H9 (cell line): ENCODE measurements at regions not wholly inside any gene's neighbourhood (a gene's known extent, or its start where the extent isn't known, plus 50 kb on each side); places are given as distances from the start of the nearest gene placed in this dataset.

Source experiments
- DNase-seq: peaks from one replicate; pipeline ENCODE4 v3.0.0-alpha.2; 2017
- H2AFZ ChIP-seq: one replicate; pipeline ENCODE4 v1.6.1; 2013; ENCODE audit warnings: mild to moderate bottlenecking, low read length, control low read depth, moderate library complexity
- H2AK5ac ChIP-seq: 2 replicates; pipeline ENCODE4 v1.6.1; 2013; ENCODE audit warnings: low read length, control low read depth, mixed read lengths; ENCODE audit not compliant: insufficient read length
- H2BK120ac ChIP-seq: one replicate; pipeline ENCODE4 v1.6.1; 2013; ENCODE audit warnings: low read depth, mild to moderate bottlenecking, low read length, control low read depth, inconsistent platforms; ENCODE audit not compliant: poor library complexity, severe bottlenecking
- H2BK12ac ChIP-seq: 2 replicates; pipeline ENCODE4 v1.6.1; 2013; ENCODE audit warnings: low read length, control low read depth, mixed read lengths, low read depth; ENCODE audit not compliant: insufficient read length
- H2BK15ac ChIP-seq: 2 replicates; pipeline ENCODE4 v1.6.1; 2013; ENCODE audit warnings: low read depth, low read length, control low read depth
- H2BK20ac ChIP-seq: one replicate; pipeline ENCODE4 v1.6.1; 2013; ENCODE audit warnings: low read depth, mild to moderate bottlenecking, low read length, control low read depth, inconsistent platforms; ENCODE audit not compliant: poor library complexity, severe bottlenecking
- H2BK5ac ChIP-seq: 2 replicates; pipeline ENCODE4 v1.6.1; 2013; ENCODE audit warnings: low read length, control low read depth, mixed read lengths; ENCODE audit not compliant: insufficient read length
- H3K14ac ChIP-seq: 2 replicates; pipeline ENCODE4 v1.6.1; 2013; ENCODE audit warnings: low read length, control low read depth; ENCODE audit not compliant: insufficient read depth
- H3K18ac ChIP-seq: 2 replicates; pipeline ENCODE4 v1.6.1; 2013; ENCODE audit warnings: low read depth, mild to moderate bottlenecking, mixed read lengths, low read length, control low read depth; ENCODE audit not compliant: insufficient read length
- H3K23ac ChIP-seq: 2 replicates; pipeline ENCODE4 v1.6.1; 2013; ENCODE audit warnings: low read length, control low read depth, mixed read lengths, low read depth; ENCODE audit not compliant: insufficient read length
- H3K23me2 ChIP-seq: 2 replicates; pipeline ENCODE4 v1.6.1; 2013; ENCODE audit warnings: low read depth, mild to moderate bottlenecking, mixed read lengths, low read length, control low read depth; ENCODE audit not compliant: insufficient read length, poor library complexity, severe bottlenecking
- H3K27ac ChIP-seq: 2 replicates; pipeline ENCODE4 v1.5.1; 2013; ENCODE audit warnings: low read length, control low read depth, mixed read lengths, low read depth; ENCODE audit not compliant: insufficient read length
- H3K27me3 ChIP-seq: 2 replicates; pipeline ENCODE4 v1.6.1; 2013; ENCODE audit warnings: low read length, control low read depth, inconsistent platforms; ENCODE audit not compliant: insufficient read depth
- H3K4ac ChIP-seq: 2 replicates; pipeline ENCODE4 v1.6.1; 2013; ENCODE audit warnings: low read depth, mild to moderate bottlenecking, control low read depth, inconsistent platforms, low read length, moderate library complexity
- H3K4me1 ChIP-seq: 2 replicates; pipeline ENCODE4 v1.6.1; 2013; ENCODE audit warnings: low read length, control low read depth, inconsistent platforms; ENCODE audit not compliant: insufficient read depth
- H3K4me2 ChIP-seq: 2 replicates; pipeline ENCODE4 v1.6.1; 2013; ENCODE audit warnings: low read length, control low read depth, mixed read lengths; ENCODE audit not compliant: insufficient read length, insufficient read depth
- H3K56ac ChIP-seq: 2 replicates; pipeline ENCODE4 v1.6.1; 2013; ENCODE audit warnings: low read depth, mild to moderate bottlenecking, mixed read lengths, low read length, control low read depth; ENCODE audit not compliant: insufficient read length
- H3K79me1 ChIP-seq: 2 replicates; pipeline ENCODE4 v1.6.1; 2013; ENCODE audit warnings: low read depth, mild to moderate bottlenecking, moderate library complexity, low read length, control low read depth, inconsistent platforms; ENCODE audit not compliant: insufficient read depth, poor library complexity, severe bottlenecking
- H3K79me2 ChIP-seq: 2 replicates; pipeline ENCODE4 v1.6.1; 2013; ENCODE audit warnings: low read length, control low read depth, inconsistent platforms; ENCODE audit not compliant: insufficient read depth
- H3K9ac ChIP-seq: 2 replicates; pipeline ENCODE4 v1.6.1; 2013; ENCODE audit warnings: low read length, control low read depth, mixed read lengths; ENCODE audit not compliant: insufficient read length; ENCODE audit errors: extremely low read depth
- H3K9me3 ChIP-seq: one replicate; pipeline ENCODE4 v1.6.1; 2013; ENCODE audit warnings: low read depth, low read length, inconsistent platforms; ENCODE audit not compliant: control insufficient read depth
- H3T11ph ChIP-seq: one replicate; pipeline ENCODE4 v1.6.1; 2013; ENCODE audit warnings: mild to moderate bottlenecking, low read length, control low read depth, inconsistent platforms
- H4K20me1 ChIP-seq: one replicate; pipeline ENCODE4 v1.6.1; 2013; ENCODE audit not compliant: control insufficient read depth, insufficient read length, insufficient read depth
- H4K5ac ChIP-seq: 2 replicates; pipeline ENCODE4 v1.6.1; 2013; ENCODE audit warnings: low read depth, mild to moderate bottlenecking, mixed read lengths, low read length, control low read depth; ENCODE audit not compliant: insufficient read length
- H4K8ac ChIP-seq: replicated peaks from 2 replicates; pipeline ENCODE4 v1.6.1; 2013; ENCODE audit warnings: low read length, control low read depth, mixed read lengths, low read depth; ENCODE audit not compliant: insufficient read length
- H4K91ac ChIP-seq: 2 replicates; pipeline ENCODE4 v1.6.1; 2013; ENCODE audit warnings: low read depth, mild to moderate bottlenecking, moderate library complexity, mixed read lengths, low read length, control low read depth; ENCODE audit not compliant: insufficient read length
- H3K27ac Mint-ChIP-seq, 3 experiments: 2 replicates in 2 of 3; 3 replicates in 1 of 3; pipeline ENCODE4 v1.8.0; 2020 to 2021; ENCODE audit warnings: mixed read lengths in 3 of 3, mild to moderate bottlenecking in 1 of 3, moderate library complexity in 1 of 3
- H3K27me3 Mint-ChIP-seq: 2 replicates; pipeline ENCODE4 v1.8.0; 2021; ENCODE audit warnings: low read depth, mild to moderate bottlenecking, moderate library complexity, mixed read lengths
- H3K36me3 Mint-ChIP-seq, 3 experiments: 2 replicates in 2 of 3; 3 replicates in 1 of 3; pipeline ENCODE4 v1.8.0; 2020 to 2021; ENCODE audit warnings: low read depth in 3 of 3, mixed read lengths in 3 of 3; ENCODE audit not compliant: insufficient read depth in 1 of 3
- H3K4me1 Mint-ChIP-seq, 2 experiments: 2 replicates each; pipeline ENCODE4 v1.8.0; 2020; ENCODE audit warnings: mixed read lengths in 2 of 2
- H3K4me3 Mint-ChIP-seq, 2 experiments: 2 replicates in 1 of 2; 3 replicates in 1 of 2; pipeline ENCODE4 v1.8.0; 2020 to 2021; ENCODE audit warnings: mild to moderate bottlenecking in 2 of 2, mixed read lengths in 2 of 2, moderate library complexity in 1 of 2
- H3K9me3 Mint-ChIP-seq, 2 experiments: 2 replicates in 1 of 2; 3 replicates in 1 of 2; pipeline ENCODE4 v1.8.0; 2020; ENCODE audit warnings: mild to moderate bottlenecking in 2 of 2, mixed read lengths in 2 of 2, moderate library complexity in 1 of 2
- CTCF ChIP-seq: fragments of 200-600 bp; sonication (generic); conservative IDR thresholded peaks from 3 replicates; pipeline ENCODE4 v1.8.0; 2021; ENCODE audit warnings: antibody characterized with exemption, mild to moderate bottlenecking
- WGBS: extraction: QIAGEN DNeasy Blood & Tissue Kit; methylation state at CpG from one replicate; pipeline ENCODE4 v1.1.7; 2013; ENCODE audit warnings: missing lambda C conversion rate, low lambda C conversion rate, mixed read lengths; ENCODE audit not compliant: insufficient read length; ENCODE audit errors: extremely low coverage; 5-methylcytosine and 5-hydroxymethylcytosine counted together

DNA sequence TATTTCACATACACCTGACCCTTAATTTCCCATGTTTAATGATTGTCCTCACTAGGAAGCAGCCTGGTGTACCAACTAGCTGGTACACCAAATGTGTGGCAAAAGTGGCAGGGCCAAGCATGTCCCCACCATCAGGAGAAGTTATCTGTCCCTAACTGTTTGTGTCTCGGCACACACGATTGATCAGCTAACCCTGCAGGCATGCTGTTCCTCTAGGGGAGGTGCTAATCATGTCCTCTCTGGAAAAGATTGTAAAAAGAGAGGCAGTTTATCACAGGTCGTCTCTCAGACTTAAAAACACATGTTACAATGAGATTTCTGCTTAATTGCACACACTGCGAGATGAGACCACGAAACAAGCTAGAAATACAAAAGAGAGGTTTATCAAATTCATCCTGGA lies 342.7 kb downstream of the DIRAS2 start:
- no peak overlapping the region for H3K56ac ChIP-seq
- H3K79me1 ChIP-seq, result no peaks in the 10 kb centered on the region
- no peak overlapping the region for H3K4me2 ChIP-seq
- no peak overlapping the region for H2BK5ac ChIP-seq
- WGBS, result no CpG with 5 or more reads among the region's 5 CpGs
- no peaks in the 10 kb centered on the region for H3K27me3 ChIP-seq
- H3K23me2 ChIP-seq, result no peaks in the 10 kb centered on the region
- H2BK15ac ChIP-seq, result no peak overlapping the region
- no peak overlapping the region for H4K91ac ChIP-seq
- H4K20me1 ChIP-seq, result no peaks in the 10 kb centered on the region
- H3K14ac ChIP-seq, result no peak overlapping the region
- H2BK12ac ChIP-seq, result no peak overlapping the region
- H2BK120ac ChIP-seq, result no peak overlapping the region
- H3K4ac ChIP-seq, result no peak overlapping the region
- H3K18ac ChIP-seq, result no peak overlapping the region
- H4K5ac ChIP-seq, result no peak overlapping the region
- no peak overlapping the region for H4K8ac ChIP-seq
- Mint-ChIP-seq H3K27ac (no peak overlapping the region), H3K4me1 (peaks cover 0 to 3% of the 10 kb centered on the region in 2 experiments; a peak in 1 of 4 replicates), H3K9me3 (no peaks in the 10 kb centered on the region), H3K27me3 (no peaks in the 10 kb centered on the region), H3K36me3 (no peaks in the 10 kb centered on the region), H3K4me3 (no peak overlapping the region)
- no peak overlapping the region for H2AFZ ChIP-seq
- H2AK5ac ChIP-seq, result no peak overlapping the region
- no peak overlapping the region for H3K9ac ChIP-seq
- no peak overlapping the region for H3K27ac ChIP-seq
- H2BK20ac ChIP-seq, result no peak overlapping the region
- DNase-seq, result no peak
- H3K4me1 ChIP-seq, result no peaks in the 10 kb centered on the region
- no peaks in the 10 kb centered on the region for H3K9me3 ChIP-seq
- TF ChIP-seq CTCF, result no peak
- H3K79me2 ChIP-seq, result no peaks in the 10 kb centered on the region
- no peak overlapping the region for H3K23ac ChIP-seq
- no peak overlapping the region for H3T11ph ChIP-seq
